ENCODE measurements at regions not wholly inside any gene's neighbourhood (a gene's known extent, or its start where the extent isn't known, plus 50 kb on each side); places are given as distances from the start of the nearest gene placed in this dataset.

DNA sequence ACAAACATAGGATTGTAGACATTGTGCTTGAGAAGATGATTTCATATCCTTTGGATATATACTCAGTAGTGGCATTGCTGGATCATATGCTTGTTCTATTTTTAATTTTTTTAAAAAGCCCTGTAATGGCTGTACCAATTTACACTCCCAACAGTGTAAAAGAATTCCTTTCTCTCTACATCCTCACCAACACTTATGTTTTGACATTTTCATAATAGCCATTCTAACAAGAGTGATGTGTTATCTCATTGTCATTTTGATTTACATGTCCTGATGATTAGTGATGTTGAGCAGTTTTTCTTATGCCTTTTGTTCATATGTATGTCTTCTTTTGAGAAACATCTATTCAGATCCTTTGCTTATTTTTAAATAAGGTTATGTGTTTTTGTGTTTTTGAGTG, 1039.2 kb upstream of the GOT2 start:
- H3K4me2 ChIP-seq (ENCODE audit: control insufficient read depth, insufficient read depth), result no peak overlapping the region
- FAIRE-seq, result no peak
- in situ Hi-C loops (cut with MboI), result no loop called here
- H3K4me3 ChIP-seq, result no peak overlapping the region
- DNase-seq (ENCODE audit: low read depth, low spot score), result no peak
- no peaks in the 10 kb centered on the region for H3K27me3 ChIP-seq (replicated peaks in 1 of 2; ENCODE audit: control insufficient read depth in 2 of 2, insufficient read depth in 2 of 2, low read length in 1 of 2)
- no peaks in the 10 kb centered on the region for H3K36me3 ChIP-seq (ENCODE audit: control insufficient read depth in 2 of 2, insufficient read depth in 2 of 2, low read length in 1 of 2)
- SMC1A ChIA-PET (ENCODE audit: uncharacterized antibody, unreplicated experiment), result no interaction called here
- no TSS peak for BruUV-seq (replicated peaks)
- H3K79me2 ChIP-seq (ENCODE audit: control insufficient read depth, insufficient read depth, low read length), result no peaks in the 10 kb centered on the region
- CTCF ChIA-PET, result no interaction called here
- POLR2A ChIA-PET, result no interaction called here
- RAD21 ChIA-PET (ENCODE audit: unreplicated experiment), result no interaction called here
- no peaks in the 10 kb centered on the region for H4K20me1 ChIP-seq (ENCODE audit: control insufficient read depth, insufficient read depth)
- no peak for ATAC-seq
- intact Hi-C loops (cut with micrococcal nuclease; ENCODE audit: unreplicated experiment), result no loop called here
- no peaks in the 10 kb centered on the region for H3K4me1 ChIP-seq (ENCODE audit: control insufficient read depth, insufficient read depth, low read length)
- no peak overlapping the region for H3K9ac ChIP-seq (ENCODE audit: control insufficient read depth, insufficient read depth, low read length)
- TF ChIP-seq RFX5 (IDR thresholded peaks at IDR 0.05; ENCODE audit: low read depth, low read length) (no peak), NRF1 (conservative IDR thresholded peaks at IDR 0.05; ENCODE audit: low read depth, low read length) (no peak), ZZZ3 (IDR thresholded peaks at IDR 0.05; ENCODE audit: control insufficient read depth, insufficient read length, low read depth) (no peak), NBN (IDR thresholded peaks at IDR 0.05) (no peak), NFXL1 (IDR thresholded peaks at IDR 0.05; ENCODE audit: borderline replicate concordance) (no peak), TBL1XR1 (IDR thresholded peaks at IDR 0.05; ENCODE audit: low read depth, low read length) (no peak), NFYA (IDR thresholded peaks at IDR 0.05; ENCODE audit: borderline replicate concordance, low read depth, low read length) (no peak), CREM (IDR thresholded peaks at IDR 0.05; ENCODE audit: low read depth) (no peak), CBFB (IDR thresholded peaks at IDR 0.05; ENCODE audit: low read depth) (no peak), ATF3 (IDR thresholded peaks at IDR 0.05; ENCODE audit: borderline replicate concordance, extremely low read depth, low read depth, low read length) (no peak), RELB (IDR thresholded peaks at IDR 0.05; ENCODE audit: low read depth) (no peak), TCF3 (IDR thresholded peaks at IDR 0.05; ENCODE audit: borderline replicate concordance, insufficient read depth, low read depth, low read length) (no peak), CREB1 (IDR thresholded peaks at IDR 0.05; ENCODE audit: low read depth) (no peak), ZBED1 (IDR thresholded peaks at IDR 0.05; ENCODE audit: borderline replicate concordance) (no peak), ZNF207 (IDR thresholded peaks at IDR 0.05; ENCODE audit: borderline replicate concordance) (no peak), TARDBP (IDR thresholded peaks at IDR 0.05; ENCODE audit: borderline replicate concordance) (no peak)
- TF ChIP-seq, protein P1, sequence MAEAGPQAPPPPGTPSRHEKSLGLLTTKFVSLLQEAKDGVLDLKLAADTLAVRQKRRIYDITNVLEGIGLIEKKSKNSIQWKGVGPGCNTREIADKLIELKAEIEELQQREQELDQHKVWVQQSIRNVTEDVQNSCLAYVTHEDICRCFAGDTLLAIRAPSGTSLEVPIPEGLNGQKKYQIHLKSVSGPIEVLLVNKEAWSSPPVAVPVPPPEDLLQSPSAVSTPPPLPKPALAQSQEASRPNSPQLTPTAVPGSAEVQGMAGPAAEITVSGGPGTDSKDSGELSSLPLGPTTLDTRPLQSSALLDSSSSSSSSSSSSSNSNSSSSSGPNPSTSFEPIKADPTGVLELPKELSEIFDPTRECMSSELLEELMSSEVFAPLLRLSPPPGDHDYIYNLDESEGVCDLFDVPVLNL (IDR thresholded peaks at IDR 0.05; ENCODE audit: low read depth, low read length), result no peak
- TF ChIP-seq, protein P2, sequence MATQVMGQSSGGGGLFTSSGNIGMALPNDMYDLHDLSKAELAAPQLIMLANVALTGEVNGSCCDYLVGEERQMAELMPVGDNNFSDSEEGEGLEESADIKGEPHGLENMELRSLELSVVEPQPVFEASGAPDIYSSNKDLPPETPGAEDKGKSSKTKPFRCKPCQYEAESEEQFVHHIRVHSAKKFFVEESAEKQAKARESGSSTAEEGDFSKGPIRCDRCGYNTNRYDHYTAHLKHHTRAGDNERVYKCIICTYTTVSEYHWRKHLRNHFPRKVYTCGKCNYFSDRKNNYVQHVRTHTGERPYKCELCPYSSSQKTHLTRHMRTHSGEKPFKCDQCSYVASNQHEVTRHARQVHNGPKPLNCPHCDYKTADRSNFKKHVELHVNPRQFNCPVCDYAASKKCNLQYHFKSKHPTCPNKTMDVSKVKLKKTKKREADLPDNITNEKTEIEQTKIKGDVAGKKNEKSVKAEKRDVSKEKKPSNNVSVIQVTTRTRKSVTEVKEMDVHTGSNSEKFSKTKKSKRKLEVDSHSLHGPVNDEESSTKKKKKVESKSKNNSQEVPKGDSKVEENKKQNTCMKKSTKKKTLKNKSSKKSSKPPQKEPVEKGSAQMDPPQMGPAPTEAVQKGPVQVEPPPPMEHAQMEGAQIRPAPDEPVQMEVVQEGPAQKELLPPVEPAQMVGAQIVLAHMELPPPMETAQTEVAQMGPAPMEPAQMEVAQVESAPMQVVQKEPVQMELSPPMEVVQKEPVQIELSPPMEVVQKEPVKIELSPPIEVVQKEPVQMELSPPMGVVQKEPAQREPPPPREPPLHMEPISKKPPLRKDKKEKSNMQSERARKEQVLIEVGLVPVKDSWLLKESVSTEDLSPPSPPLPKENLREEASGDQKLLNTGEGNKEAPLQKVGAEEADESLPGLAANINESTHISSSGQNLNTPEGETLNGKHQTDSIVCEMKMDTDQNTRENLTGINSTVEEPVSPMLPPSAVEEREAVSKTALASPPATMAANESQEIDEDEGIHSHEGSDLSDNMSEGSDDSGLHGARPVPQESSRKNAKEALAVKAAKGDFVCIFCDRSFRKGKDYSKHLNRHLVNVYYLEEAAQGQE (IDR thresholded peaks at IDR 0.05; ENCODE audit: low read depth, low read length), result no peak
- H3K9me3 ChIP-seq (replicated peaks; ENCODE audit: control insufficient read depth, insufficient read depth, low read length), result no peaks in the 10 kb centered on the region
- H2AFZ ChIP-seq (ENCODE audit: control insufficient read depth, low read depth, low read length), result no peak overlapping the region
- no peak overlapping the region for H3K27ac ChIP-seq (ENCODE audit: control insufficient read depth, insufficient read depth)
